CD14-positive monocyte (primary cell): ENCODE measurements at regions not wholly inside any gene's neighbourhood (a gene's known extent, or its start where the extent isn't known, plus 50 kb on each side); places are given as distances from the start of the nearest gene placed in this dataset.

Source experiments
- DNase-seq, 3 donors: peaks; one replicate each; pipeline ENCODE4 v3.0.0-alpha.2; 2011 to 2022
- H2AFZ ChIP-seq: 2 replicates; pipeline ENCODE4 v1.6.0; 2012; ENCODE audit warnings: mild to moderate bottlenecking, low read depth, low read length, inconsistent platforms; ENCODE audit not compliant: insufficient read depth, poor library complexity, severe bottlenecking
- H3K27ac ChIP-seq, 2 donors: 1 replicate in 1 of 2; 2 replicates in 1 of 2; pipeline ENCODE4 v1.5.1; 2012 to 2013; ENCODE audit warnings: low read length in 2 of 2, control low read depth in 1 of 2, inconsistent platforms in 1 of 2, low read depth in 1 of 2, mild to moderate bottlenecking in 1 of 2
- H3K27me3 ChIP-seq, 2 donors: one replicate each; pipeline versions ENCODE4 v1.6.0 to v1.6.1; 2011 to 2013; ENCODE audit warnings: low read length in 2 of 2; ENCODE audit not compliant: control insufficient read depth in 2 of 2, insufficient read depth in 2 of 2
- H3K36me3 ChIP-seq, 2 donors: replicated peaks in 1 of 2; 1 replicate in 1 of 2; 2 replicates in 1 of 2; pipeline versions ENCODE4 v1.5.1 to v1.6.1; 2012 to 2013; ENCODE audit warnings: low read length in 2 of 2, control low read depth in 1 of 2, inconsistent platforms in 1 of 2, mild to moderate bottlenecking in 1 of 2; ENCODE audit not compliant: insufficient read depth in 2 of 2, control insufficient read depth in 1 of 2
- H3K4me1 ChIP-seq, 2 donors: 1 replicate in 1 of 2; 2 replicates in 1 of 2; pipeline versions ENCODE4 v1.5.1 to v1.6.1; 2012 to 2013; ENCODE audit warnings: low read length in 2 of 2, control low read depth in 1 of 2, inconsistent platforms in 1 of 2, mild to moderate bottlenecking in 1 of 2, moderate library complexity in 1 of 2; ENCODE audit not compliant: insufficient read depth in 2 of 2, control insufficient read depth in 1 of 2
- H3K4me2 ChIP-seq: replicated peaks from 2 replicates; pipeline ENCODE3; 2012; ENCODE audit warnings: low read length, moderate library complexity, mild to moderate bottlenecking; ENCODE audit not compliant: poor library complexity, severe bottlenecking; ENCODE audit errors: extremely low read depth
- H3K4me3 ChIP-seq, 3 experiments: fragments of 200-600 bp in 1 of 3; sonication (generic) in 1 of 3; replicated peaks in 1 of 3; 1 replicate in 2 of 3; 2 replicates in 1 of 3; pipeline ENCODE4 v1.5.1; 2011 to 2013; ENCODE audit warnings: low read length in 3 of 3, mild to moderate bottlenecking in 3 of 3, control low read depth in 2 of 3, low read depth in 2 of 3, inconsistent platforms in 1 of 3, moderate library complexity in 1 of 3
- H3K79me2 ChIP-seq: 2 replicates; pipeline ENCODE4 v1.6.0; 2012; ENCODE audit warnings: mild to moderate bottlenecking, control low read depth, inconsistent platforms, low read length, moderate library complexity; ENCODE audit not compliant: insufficient read depth
- H3K9ac ChIP-seq: 2 replicates; pipeline ENCODE4 v1.6.0; 2017; ENCODE audit warnings: low read length, mild to moderate bottlenecking; ENCODE audit not compliant: insufficient read depth, poor library complexity, severe bottlenecking
- H3K9me3 ChIP-seq, 2 donors: replicated peaks in 1 of 2; 1 replicate in 1 of 2; 2 replicates in 1 of 2; pipeline versions ENCODE4 v1.5.1 to v1.6.1; 2012 to 2013; ENCODE audit warnings: low read length in 2 of 2, control low read depth in 1 of 2; ENCODE audit not compliant: control insufficient read depth in 1 of 2, insufficient read depth in 1 of 2
- H4K20me1 ChIP-seq: 2 replicates; pipeline ENCODE4 v1.6.0; 2012; ENCODE audit warnings: mild to moderate bottlenecking, low read length, control low read depth, moderate library complexity; ENCODE audit not compliant: insufficient read depth
- H3K27ac Mint-ChIP-seq, 7 donors: one replicate each; pipeline ENCODE4 v1.8.0; 2020; ENCODE audit warnings: mild to moderate bottlenecking in 7 of 7, mixed read lengths in 7 of 7, moderate library complexity in 6 of 7, inconsistent platforms in 2 of 7
- H3K27me3 Mint-ChIP-seq, 3 donors: one replicate each; pipeline ENCODE4 v1.8.0; 2021 to 2022; ENCODE audit warnings: low read depth in 3 of 3, mild to moderate bottlenecking in 3 of 3, mixed read lengths in 3 of 3, moderate library complexity in 3 of 3, inconsistent platforms in 1 of 3
- H3K36me3 Mint-ChIP-seq, 2 donors: one replicate each; pipeline ENCODE4 v1.8.0; 2020; ENCODE audit warnings: mixed read lengths in 2 of 2, inconsistent platforms in 1 of 2, mild to moderate bottlenecking in 1 of 2
- H3K4me1 Mint-ChIP-seq: one replicate; pipeline ENCODE4 v1.8.0; 2020; ENCODE audit warnings: mild to moderate bottlenecking, mixed read lengths
- H3K4me3 Mint-ChIP-seq, 2 donors: one replicate each; pipeline ENCODE4 v1.8.0; 2020; ENCODE audit warnings: mild to moderate bottlenecking in 2 of 2, mixed read lengths in 2 of 2, moderate library complexity in 1 of 2
- H3K9me3 Mint-ChIP-seq, 7 donors: one replicate each; pipeline ENCODE4 v1.8.0; 2020 to 2022; ENCODE audit warnings: mixed read lengths in 7 of 7, mild to moderate bottlenecking in 6 of 7, moderate library complexity in 6 of 7, inconsistent platforms in 2 of 7
- CTCF ChIP-seq: fragments of 200-600 bp; IDR thresholded peaks from one replicate; pipeline ENCODE4 v1.8.0; 2022; ENCODE audit warnings: antibody characterized with exemption, mild to moderate bottlenecking
- WGBS: methylation state at CpG from one replicate; pipeline ENCODE4 v1.1.5; 2013; ENCODE audit warnings: missing lambda C conversion rate; ENCODE audit not compliant: insufficient coverage; 5-methylcytosine and 5-hydroxymethylcytosine counted together
- intact Hi-C, 2 donors: fragments of 100-400 bp; cut with micrococcal nuclease; formaldehyde crosslinking; loops; one replicate each; pipeline versions ENCODE4 v1.15.0 to v1.15.1; 2023

- Histone ChIP-seq H3K27me3 (no peaks in the 10 kb centered on the region), H3K9me3 (no peaks in the 10 kb centered on the region), H3K4me1 (no peaks in the 10 kb centered on the region), H3K4me3 (no peak overlapping the region), H4K20me1 (no peaks in the 10 kb centered on the region), H3K27ac (no peak overlapping the region), H3K9ac (no peak overlapping the region), H3K4me2 (no peak overlapping the region), H3K36me3 (no peaks in the 10 kb centered on the region), H3K79me2 (no peaks in the 10 kb centered on the region), H2AFZ (no peak overlapping the region)
- no peak for DNase-seq
- intact Hi-C loops, result no loop called here
- Mint-ChIP-seq H3K27me3 (no peaks in the 10 kb centered on the region), H3K27ac (no peak overlapping the region), H3K36me3 (no peaks in the 10 kb centered on the region), H3K9me3 (peaks cover 0 to 8% (median 0%) of the 10 kb centered on the region in 7 donors), H3K4me1 (no peaks in the 10 kb centered on the region), H3K4me3 (no peak overlapping the region)
- TF ChIP-seq CTCF, result no peak
- WGBS, result no CpG with 5 or more reads among the region's 3 CpGs
These were observed 255.4 kb upstream of the HSF2 start for GRCh38 chr6:122143813-122144601.

DNA sequence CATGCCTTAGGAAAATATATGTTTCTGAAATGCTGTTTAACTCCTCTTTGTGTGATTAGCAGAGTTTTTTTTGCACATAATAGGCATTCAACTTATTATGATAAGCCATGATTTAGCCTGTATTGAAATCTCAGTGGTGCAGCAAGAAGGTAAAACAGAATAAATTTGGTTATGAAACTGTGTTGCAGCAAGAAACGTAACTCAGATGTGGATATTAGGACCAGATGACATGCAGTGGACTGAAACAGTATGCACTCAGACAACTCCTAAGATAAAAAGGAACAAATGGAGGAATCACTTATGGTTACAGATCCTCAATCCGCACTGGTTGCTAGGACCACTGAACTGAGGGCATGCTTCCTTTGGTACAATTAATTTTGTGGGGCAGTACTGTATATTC is 254.2 kb upstream of the HSF2 start:
- Histone ChIP-seq H3K4me1 (no peaks in the 10 kb centered on the region), H4K20me1 (no peaks in the 10 kb centered on the region), H3K4me3 (no peak overlapping the region), H2AFZ (no peak overlapping the region), H3K27ac (no peak overlapping the region), H3K9me3 (no peaks in the 10 kb centered on the region), H3K36me3 (no peaks in the 10 kb centered on the region), H3K4me2 (no peak overlapping the region), H3K9ac (no peak overlapping the region), H3K79me2 (no peaks in the 10 kb centered on the region), H3K27me3 (no peaks in the 10 kb centered on the region)
- no peaks in the 10 kb centered on the region for H3K4me1 Mint-ChIP-seq
- no peak for TF ChIP-seq CTCF
- WGBS, result no CpG with 5 or more reads among the region's 2 CpGs
- intact Hi-C loops, result no loop called here
- no peak for DNase-seq
- no peak overlapping the region for H3K4me3 Mint-ChIP-seq
- H3K9me3 Mint-ChIP-seq, result peaks cover 0 to 4% (median 0%) of the 10 kb centered on the region in 7 donors
- no peaks in the 10 kb centered on the region for H3K27me3 Mint-ChIP-seq
- H3K27ac Mint-ChIP-seq, result no peak overlapping the region
- no peaks in the 10 kb centered on the region for H3K36me3 Mint-ChIP-seq
